GM23338 (cell line): ENCODE measurements at regions not wholly inside any gene's neighbourhood (a gene's known extent, or its start where the extent isn't known, plus 50 kb on each side); places are given as distances from the start of the nearest gene placed in this dataset.

Experiments
- ATAC-seq: fragments of 200-7000 bp; cut with Tn5 transposase; 3 replicates; pipeline ENCODE4 v1.9.1; 2020
- DNase-seq: peaks from one replicate; pipeline ENCODE4 v3.0.0-alpha.2; 2015; ENCODE audit warnings: low spot score
- H2AFZ ChIP-seq: fragments of 200-600 bp; sonication (generic); 2 replicates; pipeline ENCODE4 v1.8.0; 2016; ENCODE audit warnings: antibody characterized with exemption, mild to moderate bottlenecking, moderate library complexity
- H3F3A ChIP-seq: fragments of 200-600 bp; sonication (generic); replicated peaks from 2 replicates; pipeline ENCODE4 v1.8.0; 2017; ENCODE audit warnings: antibody characterized with exemption, mixed run types, low read depth
- H3K27ac ChIP-seq: fragments of 200-600 bp; sonication (generic); 2 replicates; pipeline ENCODE4 v1.6.1; 2016; ENCODE audit warnings: low read depth
- H3K27me3 ChIP-seq: fragments of 200-600 bp; sonication (generic); 2 replicates; pipeline ENCODE4 v1.8.0; 2016; ENCODE audit warnings: mild to moderate bottlenecking, mixed run types, moderate library complexity; ENCODE audit not compliant: insufficient read depth
- H3K36me3 ChIP-seq: fragments of 200-600 bp; sonication (generic); 2 replicates; pipeline ENCODE4 v1.8.0; 2016; ENCODE audit warnings: mild to moderate bottlenecking; ENCODE audit not compliant: insufficient read depth
- H3K4me1 ChIP-seq: fragments of 200-600 bp; sonication (generic); 2 replicates; pipeline ENCODE4 v1.8.0; 2016; ENCODE audit warnings: mild to moderate bottlenecking, moderate library complexity; ENCODE audit not compliant: insufficient read depth
- H3K4me2 ChIP-seq: fragments of 200-600 bp; sonication (generic); 2 replicates; pipeline ENCODE4 v1.7.1; 2017; ENCODE audit warnings: mixed run types
- H3K4me3 ChIP-seq: fragments of 200-600 bp; sonication (generic); 2 replicates; pipeline ENCODE4 v1.6.1; 2016; ENCODE audit warnings: mixed run types
- H3K79me2 ChIP-seq: fragments of 200-600 bp; sonication (generic); replicated peaks from 2 replicates; pipeline ENCODE4 v1.8.0; 2017; ENCODE audit warnings: mild to moderate bottlenecking; ENCODE audit not compliant: insufficient read depth
- H3K9me2 ChIP-seq: fragments of 200-600 bp; sonication (generic); 2 replicates; pipeline ENCODE4 v1.8.0; 2017; ENCODE audit not compliant: insufficient read depth
- H4K20me1 ChIP-seq: fragments of 200-600 bp; sonication (generic); replicated peaks from 2 replicates; pipeline ENCODE4 v1.8.0; 2017; ENCODE audit warnings: mild to moderate bottlenecking; ENCODE audit not compliant: insufficient read depth
- H3K27ac Mint-ChIP-seq: 2 replicates; pipeline ENCODE4 v1.8.0; 2020; ENCODE audit warnings: inconsistent platforms, mild to moderate bottlenecking, moderate library complexity, mixed read lengths
- H3K27me3 Mint-ChIP-seq: 3 replicates; pipeline ENCODE4 v1.8.0; 2022; ENCODE audit warnings: low read depth, mild to moderate bottlenecking, moderate library complexity, mixed read lengths, inconsistent platforms; ENCODE audit not compliant: insufficient read depth, poor library complexity
- H3K36me3 Mint-ChIP-seq: 3 replicates; pipeline ENCODE4 v1.8.0; 2021; ENCODE audit warnings: low read depth, mild to moderate bottlenecking, inconsistent platforms, moderate library complexity, mixed read lengths
- H3K4me1 Mint-ChIP-seq: 3 replicates; pipeline ENCODE4 v1.8.0; 2020; ENCODE audit warnings: mild to moderate bottlenecking, inconsistent platforms, mixed read lengths
- H3K4me3 Mint-ChIP-seq: 3 replicates; pipeline ENCODE4 v1.8.0; 2021; ENCODE audit warnings: moderate library complexity, mild to moderate bottlenecking, inconsistent platforms, mixed read lengths
- H3K9me3 Mint-ChIP-seq: 3 replicates; pipeline ENCODE4 v1.8.0; 2020; ENCODE audit warnings: moderate library complexity, mild to moderate bottlenecking, inconsistent platforms, mixed read lengths
- CREB1 ChIP-seq: fragments of 250-450 bp; sonication (Bioruptor Pico); IDR thresholded peaks from 2 replicates; pipeline ENCODE4 v1.5.0; 2020; ENCODE audit warnings: low read depth, mild to moderate bottlenecking, moderate library complexity
- CTCF ChIP-seq, 2 experiments: fragments of 200-600 bp in 1 of 2; sonication (generic) in 1 of 2; conservative IDR thresholded peaks; 2 replicates each; pipeline versions ENCODE4 v1.5.1 to v1.6.1; 2016 to 2017; ENCODE audit warnings: antibody characterized with exemption in 2 of 2, low read depth in 2 of 2, mild to moderate bottlenecking in 2 of 2, moderate library complexity in 1 of 2
- ETS1 ChIP-seq: IDR thresholded peaks from 2 replicates; pipeline ENCODE4 v1.6.1; 2016; ENCODE audit warnings: antibody characterized with exemption
- EZH2 ChIP-seq: fragments of 200-600 bp; sonication (generic); IDR thresholded peaks from one replicate; pipeline ENCODE4 v1.8.0; 2017; ENCODE audit warnings: antibody characterized with exemption, mild to moderate bottlenecking, low read depth; ENCODE audit not compliant: unreplicated experiment
- JUNB ChIP-seq: IDR thresholded peaks from one replicate; pipeline ENCODE4 v1.6.1; 2016; ENCODE audit warnings: antibody characterized with exemption; ENCODE audit not compliant: unreplicated experiment
- POLR2AphosphoS5 ChIP-seq: IDR thresholded peaks from 2 replicates; pipeline ENCODE4 v1.6.1; 2016; ENCODE audit warnings: antibody characterized with exemption, low read depth
- STAT1 ChIP-seq: IDR thresholded peaks from one replicate; pipeline ENCODE4 v1.6.1; 2016; ENCODE audit warnings: antibody characterized with exemption; ENCODE audit not compliant: unreplicated experiment
- ZNF114 ChIP-seq: fragments of 250-450 bp; sonication (Bioruptor Pico); IDR thresholded peaks from 2 replicates; pipeline ENCODE4 v1.5.0; 2020; ENCODE audit warnings: mild to moderate bottlenecking, moderate library complexity
- ZNF462 ChIP-seq: fragments of 250-450 bp; sonication (Bioruptor Pico); IDR thresholded peaks from 2 replicates; pipeline ENCODE4 v1.5.0; 2020; ENCODE audit warnings: mild to moderate bottlenecking, moderate library complexity

GRCh38 chr9:129476821-129477611 is 143.9 kb downstream of the C9orf50 start:
- Histone ChIP-seq H4K20me1 (no peaks in the 10 kb centered on the region), H3K9me2 (no peaks in the 10 kb centered on the region), H2AFZ (no peak overlapping the region), H3F3A (no peaks in the 10 kb centered on the region), H3K27me3 (peaks cover 22% of the 10 kb centered on the region), H3K36me3 (no peaks in the 10 kb centered on the region), H3K4me1 (peaks cover 15% of the 10 kb centered on the region), H3K4me3 (no peak overlapping the region), H3K79me2 (no peaks in the 10 kb centered on the region), H3K27ac (no peak overlapping the region), H3K4me2 (no peak overlapping the region)
- DNase-seq = no peak
- 0 out of 3 replicates have a peak, but pooled peaks cover 5% of the 10 kb centered on the region for H3K9me3 Mint-ChIP-seq
- H3K4me1 Mint-ChIP-seq = peaks cover 17% of the 10 kb centered on the region
- TF ChIP-seq EZH2 (no peak), CTCF (conservative IDR thresholded peaks at IDR 0.05; ENCODE audit: low read depth in 2 of 2) (peak in 1 of 2 experiments; percentile 8; a peak in 1 of 4 replicates)
- H3K27ac Mint-ChIP-seq = no peak overlapping the region
- H3K27me3 Mint-ChIP-seq = peaks cover 36% of the 10 kb centered on the region
- no peaks in the 10 kb centered on the region for H3K36me3 Mint-ChIP-seq
- no peak for ATAC-seq
- no peak overlapping the region for H3K4me3 Mint-ChIP-seq

GRCh38 chr9:129474740-129475404 is 146.0 kb downstream of the C9orf50 start:
- DNase-seq (no peak), ATAC-seq (no peak)
- H3K9me2 ChIP-seq = no peaks in the 10 kb centered on the region
- Mint-ChIP-seq H3K36me3 (no peaks in the 10 kb centered on the region), H3K27ac (no peak overlapping the region), H3K4me1 (peaks cover 23% of the 10 kb centered on the region), H3K9me3 (0 out of 3 replicates have a peak, but pooled peaks cover 5% of the 10 kb centered on the region), H3K27me3 (peaks cover 25% of the 10 kb centered on the region), H3K4me3 (no peak overlapping the region)
- no peak overlapping the region for H3K4me2 ChIP-seq
- no peaks in the 10 kb centered on the region for H3K36me3 ChIP-seq
- H3K79me2 ChIP-seq = no peaks in the 10 kb centered on the region
- H3K27ac ChIP-seq = no peak overlapping the region
- H2AFZ ChIP-seq = no peak overlapping the region
- 0 out of 2 replicates have a peak, but pooled peaks cover under 1% of the 10 kb centered on the region for H3K27me3 ChIP-seq
- H4K20me1 ChIP-seq = no peaks in the 10 kb centered on the region
- H3K4me1 ChIP-seq = peaks cover 14% of the 10 kb centered on the region; the same call in 1 of the 2 replicates
- H3K4me3 ChIP-seq = no peak overlapping the region
- H3F3A ChIP-seq = no peaks in the 10 kb centered on the region
- no peak for TF ChIP-seq ZNF114 (CRISPR knock-in tag)
- no peak for TF ChIP-seq POLR2AphosphoS5
- TF ChIP-seq STAT1 = no peak
- no peak for TF ChIP-seq ETS1
- no peak for TF ChIP-seq CREB1 (CRISPR knock-in tag)
- TF ChIP-seq ZNF462 = no peak
- no peak for TF ChIP-seq JUNB
- TF ChIP-seq EZH2 = no peak
